GM19438 (cell line): ENCODE measurements at regions not wholly inside any gene's neighbourhood (a gene's known extent, or its start where the extent isn't known, plus 50 kb on each side); places are given as distances from the start of the nearest gene placed in this dataset.

Experiments used
- ATAC-seq: cut with Tn5 transposase; IDR thresholded peaks from one replicate; pipeline ENCODE4 v1.9.1; 2021; ENCODE audit warnings: low read depth; ENCODE audit not compliant: unreplicated experiment

- ATAC-seq: no peak
These were observed 218.6 kb downstream of the KLF13 start for GRCh38 chr15:31545257-31545656.

- ATAC-seq: no peak
These were observed 223.8 kb downstream of the KLF13 start for GRCh38 chr15:31550211-31550977.

- ATAC-seq: no peak
These were observed 224.7 kb downstream of the KLF13 start for GRCh38 chr15:31551323-31551722.

- ATAC-seq: no peak
These were observed 226.0 kb downstream of the KLF13 start for GRCh38 chr15:31552482-31553099.

GRCh38 chr15:31554261-31554660 lies 227.6 kb downstream of the KLF13 start:
- ATAC-seq: no peak

GRCh38 chr15:31555022-31555421 lies 228.4 kb downstream of the KLF13 start:
- ATAC-seq: no peak

GRCh38 chr15:31556494-31557150 lies 230.0 kb downstream of the KLF13 start:
- ATAC-seq: no peak

GRCh38 chr15:31557899-31558298 lies 231.3 kb downstream of the KLF13 start:
- no peak for ATAC-seq

GRCh38 chr15:31558840-31559239 lies 232.2 kb downstream of the KLF13 start:
- no peak for ATAC-seq

GRCh38 chr15:31559786-31560185 lies 233.2 kb downstream of the KLF13 start:
- ATAC-seq: no peak

- ATAC-seq: no peak
These were observed 234.0 kb downstream of the KLF13 start for GRCh38 chr15:31560643-31561042.

GRCh38 chr15:31561156-31561555 lies 234.5 kb downstream of the KLF13 start:
- ATAC-seq: no peak

GRCh38 chr15:31563001-31563400 lies 236.4 kb downstream of the KLF13 start:
- no peak for ATAC-seq

- no peak for ATAC-seq
These were observed 236.8 kb downstream of the KLF13 start for GRCh38 chr15:31563421-31563820.

GRCh38 chr15:31567861-31568260 lies 241.2 kb downstream of the KLF13 start:
- ATAC-seq: no peak

- ATAC-seq: no peak
These were observed 243.2 kb downstream of the KLF13 start for GRCh38 chr15:31569836-31570235.

GRCh38 chr15:31570591-31570990 lies 244.0 kb downstream of the KLF13 start:
- ATAC-seq: no peak

- no peak for ATAC-seq
These were observed 245.0 kb downstream of the KLF13 start for GRCh38 chr15:31571676-31572075.

- ATAC-seq: no peak
These were observed 247.1 kb downstream of the KLF13 start for GRCh38 chr15:31573759-31574158.

- no peak for ATAC-seq
These were observed 248.1 kb downstream of the KLF13 start for GRCh38 chr15:31574766-31575165.

GRCh38 chr15:31577108-31577507 lies 250.5 kb downstream of the KLF13 start:
- ATAC-seq: no peak

- ATAC-seq: no peak
These were observed 252.6 kb downstream of the KLF13 start for GRCh38 chr15:31579282-31579681.
